H9 (cell line): ENCODE measurements at regions not wholly inside any gene's neighbourhood (a gene's known extent, or its start where the extent isn't known, plus 50 kb on each side); places are given as distances from the start of the nearest gene placed in this dataset.

Experiments
- DNase-seq: peaks from one replicate; pipeline ENCODE4 v3.0.0-alpha.2; 2017
- H2AFZ ChIP-seq: one replicate; pipeline ENCODE4 v1.6.1; 2013; ENCODE audit warnings: mild to moderate bottlenecking, low read length, control low read depth, moderate library complexity
- H2AK5ac ChIP-seq: 2 replicates; pipeline ENCODE4 v1.6.1; 2013; ENCODE audit warnings: low read length, control low read depth, mixed read lengths; ENCODE audit not compliant: insufficient read length
- H2BK120ac ChIP-seq: one replicate; pipeline ENCODE4 v1.6.1; 2013; ENCODE audit warnings: low read depth, mild to moderate bottlenecking, low read length, control low read depth, inconsistent platforms; ENCODE audit not compliant: poor library complexity, severe bottlenecking
- H2BK12ac ChIP-seq: 2 replicates; pipeline ENCODE4 v1.6.1; 2013; ENCODE audit warnings: low read length, control low read depth, mixed read lengths, low read depth; ENCODE audit not compliant: insufficient read length
- H2BK15ac ChIP-seq: 2 replicates; pipeline ENCODE4 v1.6.1; 2013; ENCODE audit warnings: low read depth, low read length, control low read depth
- H2BK20ac ChIP-seq: one replicate; pipeline ENCODE4 v1.6.1; 2013; ENCODE audit warnings: low read depth, mild to moderate bottlenecking, low read length, control low read depth, inconsistent platforms; ENCODE audit not compliant: poor library complexity, severe bottlenecking
- H2BK5ac ChIP-seq: 2 replicates; pipeline ENCODE4 v1.6.1; 2013; ENCODE audit warnings: low read length, control low read depth, mixed read lengths; ENCODE audit not compliant: insufficient read length
- H3K14ac ChIP-seq: 2 replicates; pipeline ENCODE4 v1.6.1; 2013; ENCODE audit warnings: low read length, control low read depth; ENCODE audit not compliant: insufficient read depth
- H3K18ac ChIP-seq: 2 replicates; pipeline ENCODE4 v1.6.1; 2013; ENCODE audit warnings: low read depth, mild to moderate bottlenecking, mixed read lengths, low read length, control low read depth; ENCODE audit not compliant: insufficient read length
- H3K23ac ChIP-seq: 2 replicates; pipeline ENCODE4 v1.6.1; 2013; ENCODE audit warnings: low read length, control low read depth, mixed read lengths, low read depth; ENCODE audit not compliant: insufficient read length
- H3K23me2 ChIP-seq: 2 replicates; pipeline ENCODE4 v1.6.1; 2013; ENCODE audit warnings: low read depth, mild to moderate bottlenecking, mixed read lengths, low read length, control low read depth; ENCODE audit not compliant: insufficient read length, poor library complexity, severe bottlenecking
- H3K27ac ChIP-seq: 2 replicates; pipeline ENCODE4 v1.5.1; 2013; ENCODE audit warnings: low read length, control low read depth, mixed read lengths, low read depth; ENCODE audit not compliant: insufficient read length
- H3K27me3 ChIP-seq: 2 replicates; pipeline ENCODE4 v1.6.1; 2013; ENCODE audit warnings: low read length, control low read depth, inconsistent platforms; ENCODE audit not compliant: insufficient read depth
- H3K4ac ChIP-seq: 2 replicates; pipeline ENCODE4 v1.6.1; 2013; ENCODE audit warnings: low read depth, mild to moderate bottlenecking, control low read depth, inconsistent platforms, low read length, moderate library complexity
- H3K4me1 ChIP-seq: 2 replicates; pipeline ENCODE4 v1.6.1; 2013; ENCODE audit warnings: low read length, control low read depth, inconsistent platforms; ENCODE audit not compliant: insufficient read depth
- H3K4me2 ChIP-seq: 2 replicates; pipeline ENCODE4 v1.6.1; 2013; ENCODE audit warnings: low read length, control low read depth, mixed read lengths; ENCODE audit not compliant: insufficient read length, insufficient read depth
- H3K56ac ChIP-seq: 2 replicates; pipeline ENCODE4 v1.6.1; 2013; ENCODE audit warnings: low read depth, mild to moderate bottlenecking, mixed read lengths, low read length, control low read depth; ENCODE audit not compliant: insufficient read length
- H3K79me1 ChIP-seq: 2 replicates; pipeline ENCODE4 v1.6.1; 2013; ENCODE audit warnings: low read depth, mild to moderate bottlenecking, moderate library complexity, low read length, control low read depth, inconsistent platforms; ENCODE audit not compliant: insufficient read depth, poor library complexity, severe bottlenecking
- H3K79me2 ChIP-seq: 2 replicates; pipeline ENCODE4 v1.6.1; 2013; ENCODE audit warnings: low read length, control low read depth, inconsistent platforms; ENCODE audit not compliant: insufficient read depth
- H3K9ac ChIP-seq: 2 replicates; pipeline ENCODE4 v1.6.1; 2013; ENCODE audit warnings: low read length, control low read depth, mixed read lengths; ENCODE audit not compliant: insufficient read length; ENCODE audit errors: extremely low read depth
- H3K9me3 ChIP-seq: one replicate; pipeline ENCODE4 v1.6.1; 2013; ENCODE audit warnings: low read depth, low read length, inconsistent platforms; ENCODE audit not compliant: control insufficient read depth
- H3T11ph ChIP-seq: one replicate; pipeline ENCODE4 v1.6.1; 2013; ENCODE audit warnings: mild to moderate bottlenecking, low read length, control low read depth, inconsistent platforms
- H4K20me1 ChIP-seq: one replicate; pipeline ENCODE4 v1.6.1; 2013; ENCODE audit not compliant: control insufficient read depth, insufficient read length, insufficient read depth
- H4K5ac ChIP-seq: 2 replicates; pipeline ENCODE4 v1.6.1; 2013; ENCODE audit warnings: low read depth, mild to moderate bottlenecking, mixed read lengths, low read length, control low read depth; ENCODE audit not compliant: insufficient read length
- H4K8ac ChIP-seq: replicated peaks from 2 replicates; pipeline ENCODE4 v1.6.1; 2013; ENCODE audit warnings: low read length, control low read depth, mixed read lengths, low read depth; ENCODE audit not compliant: insufficient read length
- H4K91ac ChIP-seq: 2 replicates; pipeline ENCODE4 v1.6.1; 2013; ENCODE audit warnings: low read depth, mild to moderate bottlenecking, moderate library complexity, mixed read lengths, low read length, control low read depth; ENCODE audit not compliant: insufficient read length
- H3K27ac Mint-ChIP-seq, 3 experiments: 2 replicates in 2 of 3; 3 replicates in 1 of 3; pipeline ENCODE4 v1.8.0; 2020 to 2021; ENCODE audit warnings: mixed read lengths in 3 of 3, mild to moderate bottlenecking in 1 of 3, moderate library complexity in 1 of 3
- H3K27me3 Mint-ChIP-seq: 2 replicates; pipeline ENCODE4 v1.8.0; 2021; ENCODE audit warnings: low read depth, mild to moderate bottlenecking, moderate library complexity, mixed read lengths
- H3K36me3 Mint-ChIP-seq, 3 experiments: 2 replicates in 2 of 3; 3 replicates in 1 of 3; pipeline ENCODE4 v1.8.0; 2020 to 2021; ENCODE audit warnings: low read depth in 3 of 3, mixed read lengths in 3 of 3; ENCODE audit not compliant: insufficient read depth in 1 of 3
- H3K4me1 Mint-ChIP-seq, 2 experiments: 2 replicates each; pipeline ENCODE4 v1.8.0; 2020; ENCODE audit warnings: mixed read lengths in 2 of 2
- H3K4me3 Mint-ChIP-seq, 2 experiments: 2 replicates in 1 of 2; 3 replicates in 1 of 2; pipeline ENCODE4 v1.8.0; 2020 to 2021; ENCODE audit warnings: mild to moderate bottlenecking in 2 of 2, mixed read lengths in 2 of 2, moderate library complexity in 1 of 2
- H3K9me3 Mint-ChIP-seq, 2 experiments: 2 replicates in 1 of 2; 3 replicates in 1 of 2; pipeline ENCODE4 v1.8.0; 2020; ENCODE audit warnings: mild to moderate bottlenecking in 2 of 2, mixed read lengths in 2 of 2, moderate library complexity in 1 of 2
- WGBS: extraction: QIAGEN DNeasy Blood & Tissue Kit; methylation state at CpG from one replicate; pipeline ENCODE4 v1.1.7; 2013; ENCODE audit warnings: missing lambda C conversion rate, low lambda C conversion rate, mixed read lengths; ENCODE audit not compliant: insufficient read length; ENCODE audit errors: extremely low coverage; 5-methylcytosine and 5-hydroxymethylcytosine counted together
- TF ChIP-seq, protein P1 (sequence below): fragments of 200-600 bp; sonication (generic); conservative IDR thresholded peaks from 3 replicates; pipeline ENCODE4 v1.8.0; 2021; ENCODE audit warnings: antibody characterized with exemption, mild to moderate bottlenecking

DNA sequence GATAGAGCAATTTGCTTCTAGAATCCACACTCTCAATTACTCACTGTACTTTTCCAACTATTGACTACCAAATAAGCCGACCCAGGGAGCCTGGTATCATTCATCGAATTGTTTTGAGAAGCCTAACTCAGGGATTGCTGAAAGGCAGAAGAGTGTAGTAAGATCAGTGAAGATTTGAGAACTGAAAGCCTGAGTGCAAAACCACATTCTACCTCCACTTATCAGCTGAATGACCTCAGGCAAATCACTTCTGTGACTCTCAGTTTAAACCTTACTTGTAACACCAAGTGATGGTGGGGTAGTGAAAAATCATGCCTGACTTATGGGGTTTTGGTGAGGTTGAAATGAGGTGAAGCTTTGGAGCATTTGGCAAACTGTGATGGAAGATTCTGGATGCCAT is 126.1 kb upstream of the MAX start:
- TF ChIP-seq, protein P1, sequence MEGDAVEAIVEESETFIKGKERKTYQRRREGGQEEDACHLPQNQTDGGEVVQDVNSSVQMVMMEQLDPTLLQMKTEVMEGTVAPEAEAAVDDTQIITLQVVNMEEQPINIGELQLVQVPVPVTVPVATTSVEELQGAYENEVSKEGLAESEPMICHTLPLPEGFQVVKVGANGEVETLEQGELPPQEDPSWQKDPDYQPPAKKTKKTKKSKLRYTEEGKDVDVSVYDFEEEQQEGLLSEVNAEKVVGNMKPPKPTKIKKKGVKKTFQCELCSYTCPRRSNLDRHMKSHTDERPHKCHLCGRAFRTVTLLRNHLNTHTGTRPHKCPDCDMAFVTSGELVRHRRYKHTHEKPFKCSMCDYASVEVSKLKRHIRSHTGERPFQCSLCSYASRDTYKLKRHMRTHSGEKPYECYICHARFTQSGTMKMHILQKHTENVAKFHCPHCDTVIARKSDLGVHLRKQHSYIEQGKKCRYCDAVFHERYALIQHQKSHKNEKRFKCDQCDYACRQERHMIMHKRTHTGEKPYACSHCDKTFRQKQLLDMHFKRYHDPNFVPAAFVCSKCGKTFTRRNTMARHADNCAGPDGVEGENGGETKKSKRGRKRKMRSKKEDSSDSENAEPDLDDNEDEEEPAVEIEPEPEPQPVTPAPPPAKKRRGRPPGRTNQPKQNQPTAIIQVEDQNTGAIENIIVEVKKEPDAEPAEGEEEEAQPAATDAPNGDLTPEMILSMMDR, result no peak
- no peaks in the 10 kb centered on the region; the same call in 1 of the 2 replicates for H3K27me3 Mint-ChIP-seq
- Histone ChIP-seq H3K9me3 (no peaks in the 10 kb centered on the region), H4K8ac (no peak overlapping the region), H3K9ac (no peak overlapping the region), H3K4ac (no peak overlapping the region), H3K4me1 (peaks cover 11% of the 10 kb centered on the region; the same call in 1 of the 2 replicates), H2BK20ac (no peak overlapping the region), H3K79me1 (no peaks in the 10 kb centered on the region), H4K20me1 (no peaks in the 10 kb centered on the region), H2BK120ac (no peak overlapping the region), H3K56ac (no peak overlapping the region), H3K23me2 (no peaks in the 10 kb centered on the region), H3T11ph (no peak overlapping the region), H2AK5ac (no peak overlapping the region), H2BK15ac (no peak overlapping the region), H3K27me3 (no peaks in the 10 kb centered on the region), H2AFZ (no peak overlapping the region), H2BK5ac (no peak overlapping the region), H3K18ac (no peak overlapping the region), H4K5ac (no peak overlapping the region), H4K91ac (no peak overlapping the region), H3K4me2 (no peak overlapping the region), H2BK12ac (no peak overlapping the region), H3K27ac (no peak overlapping the region), H3K14ac (no peak overlapping the region), H3K23ac (no peak overlapping the region), H3K79me2 (no peaks in the 10 kb centered on the region)
- H3K36me3 Mint-ChIP-seq, result no peaks in the 10 kb centered on the region
- no peaks in the 10 kb centered on the region; a peak in 1 of 5 replicates for H3K9me3 Mint-ChIP-seq
- H3K4me1 Mint-ChIP-seq, result peaks cover 59 to 62% of the 10 kb centered on the region in 2 experiments
- no peak overlapping the region for H3K4me3 Mint-ChIP-seq
- WGBS, result no CpG with 5 or more reads among the region's 2 CpGs
- H3K27ac Mint-ChIP-seq, result no peak overlapping the region
- DNase-seq, result no peak
